Testis (tissue), 2 donors: ENCODE measurements at regions not wholly inside any gene's neighbourhood (a gene's known extent, or its start where the extent isn't known, plus 50 kb on each side); places are given as distances from the start of the nearest gene placed in this dataset.
"Not testable (repeated sequence)": the region's sequence is repeated elsewhere in the genome, so short reads cannot be mapped to it uniquely, and the experiment has no call there.

Source experiments
- POLR2A ChIP-seq: fragments of 450-650 bp; IDR thresholded peaks from one replicate; pipeline ENCODE4 v1.6.1; 2017; ENCODE audit warnings: antibody characterized with exemption, mild to moderate bottlenecking, moderate library complexity
- TF ChIP-seq, protein P1 (sequence below), 3 experiments: fragments of 450-650 bp in 2 of 3; fragments of 200-600 bp in 1 of 3; sonication (generic) in 1 of 3; IDR thresholded peaks; one replicate each; pipeline ENCODE4 v1.5.1; 2016 to 2019; ENCODE audit warnings: antibody characterized with exemption in 3 of 3, mild to moderate bottlenecking in 2 of 3, moderate library complexity in 1 of 3

GRCh38 chr3:99294092-99294491 is 344.3 kb upstream of the COL8A1 start:
- TF ChIP-seq, protein P1, sequence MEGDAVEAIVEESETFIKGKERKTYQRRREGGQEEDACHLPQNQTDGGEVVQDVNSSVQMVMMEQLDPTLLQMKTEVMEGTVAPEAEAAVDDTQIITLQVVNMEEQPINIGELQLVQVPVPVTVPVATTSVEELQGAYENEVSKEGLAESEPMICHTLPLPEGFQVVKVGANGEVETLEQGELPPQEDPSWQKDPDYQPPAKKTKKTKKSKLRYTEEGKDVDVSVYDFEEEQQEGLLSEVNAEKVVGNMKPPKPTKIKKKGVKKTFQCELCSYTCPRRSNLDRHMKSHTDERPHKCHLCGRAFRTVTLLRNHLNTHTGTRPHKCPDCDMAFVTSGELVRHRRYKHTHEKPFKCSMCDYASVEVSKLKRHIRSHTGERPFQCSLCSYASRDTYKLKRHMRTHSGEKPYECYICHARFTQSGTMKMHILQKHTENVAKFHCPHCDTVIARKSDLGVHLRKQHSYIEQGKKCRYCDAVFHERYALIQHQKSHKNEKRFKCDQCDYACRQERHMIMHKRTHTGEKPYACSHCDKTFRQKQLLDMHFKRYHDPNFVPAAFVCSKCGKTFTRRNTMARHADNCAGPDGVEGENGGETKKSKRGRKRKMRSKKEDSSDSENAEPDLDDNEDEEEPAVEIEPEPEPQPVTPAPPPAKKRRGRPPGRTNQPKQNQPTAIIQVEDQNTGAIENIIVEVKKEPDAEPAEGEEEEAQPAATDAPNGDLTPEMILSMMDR (IDR thresholded peaks at IDR 0.05) = not testable (repeated sequence)
- not testable (repeated sequence) for TF ChIP-seq POLR2A
